Psoas muscle (tissue), 7 donors: ENCODE measurements at regions not wholly inside any gene's neighbourhood (a gene's known extent, or its start where the extent isn't known, plus 50 kb on each side); places are given as distances from the start of the nearest gene placed in this dataset.

ENCODE experiments used
- ATAC-seq, 4 donors: fragments of 200-7000 bp; cut with Tn5 transposase; one replicate each; pipeline ENCODE4 v1.9.1; 2020; ENCODE audit warnings: moderate library complexity in 3 of 4, mild to moderate bottlenecking in 2 of 4
- DNase-seq, 2 donors: peaks; one replicate each; pipeline ENCODE4 v3.0.0-alpha.2; 2020
- H3K27ac ChIP-seq: fragments of 200-600 bp; one replicate; pipeline ENCODE4 v1.8.0; 2022
- H3K27me3 ChIP-seq, 3 donors: fragments of 200-600 bp in 1 of 3; one replicate each; pipeline versions ENCODE4 v1.6.1 to v1.8.0; 2013 to 2022; ENCODE audit warnings: low read length in 2 of 3, mild to moderate bottlenecking in 2 of 3, moderate library complexity in 1 of 3; ENCODE audit not compliant: insufficient read depth in 3 of 3
- H3K36me3 ChIP-seq, 2 donors: fragments of 200-600 bp in 1 of 2; one replicate each; pipeline versions ENCODE4 v1.6.1 to v1.8.0; 2013 to 2022; ENCODE audit warnings: low read depth in 1 of 2, mild to moderate bottlenecking in 1 of 2, moderate library complexity in 1 of 2; ENCODE audit not compliant: insufficient read depth in 1 of 2
- H3K4me1 ChIP-seq: fragments of 200-600 bp; one replicate; pipeline ENCODE4 v1.8.0; 2022
- H3K4me3 ChIP-seq: fragments of 200-600 bp; one replicate; pipeline ENCODE4 v1.8.0; 2022; ENCODE audit warnings: mild to moderate bottlenecking
- H3K9me3 ChIP-seq: fragments of 200-600 bp; one replicate; pipeline ENCODE4 v1.8.0; 2022
- WGBS, 3 donors: extraction: QIAGEN DNeasy Blood & Tissue Kit; methylation state at CpG; one replicate each; pipeline versions ENCODE4 v1.1.6 to v1.1.7; 2013; 5-methylcytosine and 5-hydroxymethylcytosine counted together
- intact Hi-C, 2 donors: fragments of 100-400 bp; cut with DNase I; formaldehyde crosslinking; loops; one replicate each; pipeline versions ENCODE4 v1.11.0 to v1.14.2; 2022
- TF ChIP-seq, protein P1 (sequence below): fragments of 200-600 bp; IDR thresholded peaks from one replicate; pipeline ENCODE4 v1.8.0; 2022; ENCODE audit warnings: antibody characterized with exemption
- donor health status: healthy with polysubstance abuse.
- donor health status: DM: no; HTN: no; CAD: no; lungs with moderate emphysema.
- donor health status: Bipolar disorder and iron deficiency.
- donor health status: healthy.
- donor health status: DM: yes; HTN: yes; CAD: no.
- donor health status: DM: no; HTN: no; CAD: no.
- donor health status: DM: yes; HTN: yes; CAD: no.

DNA sequence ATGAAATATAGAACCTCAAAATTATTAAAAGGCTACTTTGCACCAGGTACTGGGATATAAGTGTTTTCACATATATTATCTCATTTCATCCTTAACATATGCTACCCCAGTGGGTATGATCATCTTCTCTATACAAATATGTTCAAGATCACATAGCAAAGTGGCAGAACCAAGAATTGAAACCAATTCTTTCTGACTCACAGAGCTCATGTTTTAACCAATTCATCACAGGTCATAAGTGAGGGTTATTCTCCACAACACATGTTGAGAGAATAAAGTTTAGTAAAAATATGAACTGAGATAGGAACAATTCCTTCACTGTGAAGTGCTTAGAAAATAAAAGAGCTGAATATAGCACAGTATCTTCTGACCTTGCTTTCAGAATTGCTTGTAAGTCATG, 442.9 kb upstream of the RASGEF1B start:
- H3K4me1 ChIP-seq = no peaks in the 10 kb centered on the region
- DNase-seq (no peak), ATAC-seq (no peak)
- no peaks in the 10 kb centered on the region for H3K36me3 ChIP-seq
- no peak overlapping the region for H3K4me3 ChIP-seq
- H3K9me3 ChIP-seq = no peaks in the 10 kb centered on the region
- no peaks in the 10 kb centered on the region for H3K27me3 ChIP-seq
- TF ChIP-seq, protein P1, sequence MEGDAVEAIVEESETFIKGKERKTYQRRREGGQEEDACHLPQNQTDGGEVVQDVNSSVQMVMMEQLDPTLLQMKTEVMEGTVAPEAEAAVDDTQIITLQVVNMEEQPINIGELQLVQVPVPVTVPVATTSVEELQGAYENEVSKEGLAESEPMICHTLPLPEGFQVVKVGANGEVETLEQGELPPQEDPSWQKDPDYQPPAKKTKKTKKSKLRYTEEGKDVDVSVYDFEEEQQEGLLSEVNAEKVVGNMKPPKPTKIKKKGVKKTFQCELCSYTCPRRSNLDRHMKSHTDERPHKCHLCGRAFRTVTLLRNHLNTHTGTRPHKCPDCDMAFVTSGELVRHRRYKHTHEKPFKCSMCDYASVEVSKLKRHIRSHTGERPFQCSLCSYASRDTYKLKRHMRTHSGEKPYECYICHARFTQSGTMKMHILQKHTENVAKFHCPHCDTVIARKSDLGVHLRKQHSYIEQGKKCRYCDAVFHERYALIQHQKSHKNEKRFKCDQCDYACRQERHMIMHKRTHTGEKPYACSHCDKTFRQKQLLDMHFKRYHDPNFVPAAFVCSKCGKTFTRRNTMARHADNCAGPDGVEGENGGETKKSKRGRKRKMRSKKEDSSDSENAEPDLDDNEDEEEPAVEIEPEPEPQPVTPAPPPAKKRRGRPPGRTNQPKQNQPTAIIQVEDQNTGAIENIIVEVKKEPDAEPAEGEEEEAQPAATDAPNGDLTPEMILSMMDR = no peak
- no peak overlapping the region for H3K27ac ChIP-seq
- intact Hi-C loops = no loop called here

DNA sequence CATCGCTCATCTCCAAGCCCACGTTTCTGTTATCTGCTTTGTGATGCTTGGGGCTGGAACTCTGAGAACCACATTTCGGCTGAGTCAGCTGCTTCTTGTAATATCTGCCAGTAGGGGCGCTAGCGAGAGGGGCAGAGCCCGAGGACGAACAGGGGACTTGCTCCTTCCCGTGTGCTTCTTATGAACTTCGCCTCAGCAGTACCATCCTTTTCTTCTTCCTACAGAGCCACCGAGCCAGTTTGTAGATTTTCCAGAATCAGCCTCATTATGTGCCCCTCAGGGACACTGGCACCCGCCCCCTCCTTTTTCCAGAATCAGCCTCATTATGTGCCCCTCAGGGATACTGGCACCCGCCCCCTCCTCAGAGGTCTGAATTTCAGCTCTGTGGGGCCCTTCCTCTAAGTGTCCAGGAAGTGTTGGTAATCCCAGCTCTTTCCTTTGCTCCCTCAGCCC, 441.7 kb upstream of the RASGEF1B start:
- Histone ChIP-seq H3K27ac (no peak overlapping the region), H3K36me3 (no peaks in the 10 kb centered on the region), H3K4me3 (no peak overlapping the region), H3K4me1 (no peaks in the 10 kb centered on the region), H3K27me3 (no peaks in the 10 kb centered on the region), H3K9me3 (no peaks in the 10 kb centered on the region)
- intact Hi-C loops = no loop called here
- WGBS, 3 donors = 20 to 27% (median 24%) methylated on average over 12 of the region's 12 CpGs
- peak in 1 of 2 donors; percentile 51 for DNase-seq
- TF ChIP-seq, protein P1 = peak; percentile 44
- ATAC-seq = peak in 2 of 4 donors; percentile 47 to 51

DNA sequence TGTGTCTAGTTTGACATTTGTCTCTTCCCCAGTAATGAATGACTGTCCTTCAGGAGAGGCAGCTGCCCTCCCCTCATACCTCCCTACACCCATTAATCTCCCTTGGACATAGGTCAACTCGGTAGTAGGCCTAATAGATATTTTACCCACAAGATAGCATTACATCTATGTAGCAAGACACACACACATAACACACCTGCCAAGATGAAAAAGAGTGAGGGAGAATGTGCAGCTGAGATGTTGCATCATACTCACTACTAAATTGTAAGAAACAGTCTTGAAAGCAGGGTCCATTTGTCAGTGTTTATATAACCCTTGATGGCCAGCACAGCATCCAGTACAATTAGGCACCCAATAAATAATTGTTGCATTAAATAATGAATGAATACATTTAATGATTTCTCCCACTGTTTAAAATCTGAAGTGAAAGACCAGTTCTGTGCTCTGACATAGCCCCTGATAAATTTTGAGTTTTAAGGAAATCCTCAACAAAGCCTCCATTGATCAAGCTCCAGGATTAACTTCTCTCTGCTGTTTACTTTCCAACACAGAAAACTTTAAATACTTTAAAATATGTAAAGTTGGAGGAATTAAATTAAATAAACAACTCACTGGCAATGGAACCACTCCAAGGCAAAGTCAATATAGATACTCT, 440.8 kb upstream of the RASGEF1B start:
- Histone ChIP-seq H3K36me3 (no peaks in the 10 kb centered on the region), H3K9me3 (no peaks in the 10 kb centered on the region), H3K4me1 (no peaks in the 10 kb centered on the region), H3K27ac (no peak overlapping the region), H3K27me3 (no peaks in the 10 kb centered on the region), H3K4me3 (no peak overlapping the region)
- WGBS, 3 donors = 25 to 56% (median 25%) methylated on average over 1 of the region's 1 CpG
- DNase-seq (no peak), ATAC-seq (no peak)
- intact Hi-C loops = no loop called here
- TF ChIP-seq, protein P1 = no peak

DNA sequence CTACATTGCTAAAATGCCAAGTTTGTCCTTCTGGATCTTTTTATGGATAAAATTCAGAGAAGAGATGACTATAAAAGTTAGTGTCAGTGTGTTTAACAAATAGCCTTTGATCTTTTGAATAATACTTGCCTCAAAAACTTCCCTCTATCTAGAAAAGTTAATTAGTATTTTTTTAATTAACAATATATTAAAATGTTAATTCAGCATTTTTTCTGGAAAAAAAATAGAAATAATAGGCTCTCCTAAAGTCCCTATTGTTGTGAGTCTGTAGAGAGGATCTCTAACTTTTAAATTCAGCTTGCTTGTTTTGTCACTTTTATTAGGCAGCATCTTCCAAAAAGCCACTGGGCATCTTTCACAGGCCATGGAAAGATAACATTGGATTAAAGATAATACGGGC, 435.2 kb upstream of the RASGEF1B start:
- TF ChIP-seq, protein P1 = no peak
- H3K27me3 ChIP-seq = no peaks in the 10 kb centered on the region
- WGBS, 3 donors = 78 to 89% (median 82%) methylated on average over 1 of the region's 1 CpG
- intact Hi-C loops = no loop called here
- H3K4me1 ChIP-seq = no peaks in the 10 kb centered on the region
- no peak overlapping the region for H3K27ac ChIP-seq
- ATAC-seq (no peak), DNase-seq (no peak)
- no peaks in the 10 kb centered on the region for H3K9me3 ChIP-seq
- no peaks in the 10 kb centered on the region for H3K36me3 ChIP-seq
- no peak overlapping the region for H3K4me3 ChIP-seq

DNA sequence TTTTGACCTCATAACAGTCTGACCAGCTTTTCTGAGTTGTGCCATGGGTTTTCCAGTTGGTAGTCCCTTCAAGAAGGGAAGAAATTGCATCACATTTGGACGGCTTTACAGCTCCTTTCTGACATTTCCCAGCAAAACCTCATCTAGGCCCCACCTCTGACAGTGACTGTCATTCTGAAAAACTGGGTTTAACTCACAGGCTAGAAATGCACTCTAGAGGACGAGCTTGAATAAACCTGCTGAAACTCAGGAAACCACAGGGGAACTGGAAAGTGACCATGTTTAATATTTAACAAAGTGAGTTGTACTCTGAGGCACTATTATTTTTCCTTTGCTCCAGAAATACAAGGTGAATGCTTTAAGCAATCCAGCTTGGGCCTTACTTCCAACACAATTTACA, 434.3 kb upstream of the RASGEF1B start:
- no peak for DNase-seq
- intact Hi-C loops = no loop called here
- WGBS, 3 donors = 53 to 66% (median 64%) methylated on average over 2 of the region's 2 CpGs

More for the DNA sequence above, 434.3 kb upstream of the RASGEF1B start:
- H3K4me1 ChIP-seq = no peaks in the 10 kb centered on the region
- no peaks in the 10 kb centered on the region for H3K36me3 ChIP-seq
- H3K4me3 ChIP-seq = no peak overlapping the region
- H3K27ac ChIP-seq = no peak overlapping the region
- no peaks in the 10 kb centered on the region for H3K27me3 ChIP-seq
- no peak for ATAC-seq
- TF ChIP-seq, protein P1 = no peak
- no peaks in the 10 kb centered on the region for H3K9me3 ChIP-seq
